ENCODE measurements at regions not wholly inside any gene's neighbourhood (a gene's known extent, or its start where the extent isn't known, plus 50 kb on each side); places are given as distances from the start of the nearest gene placed in this dataset.

DNA sequence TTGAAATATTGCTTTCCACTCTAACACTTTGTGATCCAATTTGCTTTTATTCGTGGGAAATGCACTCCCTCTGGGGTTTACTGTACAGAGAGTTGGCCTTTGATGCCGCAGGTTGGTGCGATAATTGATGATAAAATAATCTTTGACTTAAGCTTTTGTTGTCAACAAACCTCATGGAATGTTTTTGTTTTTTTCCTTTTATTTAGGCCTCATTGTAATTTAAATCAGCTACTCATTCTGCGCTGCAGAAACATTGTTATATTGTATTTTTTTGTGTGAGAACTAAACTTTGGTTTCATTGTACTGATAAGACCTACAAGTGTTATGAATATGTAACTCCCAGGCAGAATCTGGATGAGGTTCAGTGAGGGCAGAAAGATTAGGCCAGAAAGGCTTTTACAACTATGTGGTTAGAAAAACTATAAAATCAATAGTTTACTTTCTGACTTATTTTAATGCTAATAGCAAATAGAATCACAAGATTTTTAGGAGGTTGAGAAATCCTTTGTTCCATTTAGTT, 76.8 kb upstream of the POM121L12 start:
- TF ChIP-seq, protein P1, sequence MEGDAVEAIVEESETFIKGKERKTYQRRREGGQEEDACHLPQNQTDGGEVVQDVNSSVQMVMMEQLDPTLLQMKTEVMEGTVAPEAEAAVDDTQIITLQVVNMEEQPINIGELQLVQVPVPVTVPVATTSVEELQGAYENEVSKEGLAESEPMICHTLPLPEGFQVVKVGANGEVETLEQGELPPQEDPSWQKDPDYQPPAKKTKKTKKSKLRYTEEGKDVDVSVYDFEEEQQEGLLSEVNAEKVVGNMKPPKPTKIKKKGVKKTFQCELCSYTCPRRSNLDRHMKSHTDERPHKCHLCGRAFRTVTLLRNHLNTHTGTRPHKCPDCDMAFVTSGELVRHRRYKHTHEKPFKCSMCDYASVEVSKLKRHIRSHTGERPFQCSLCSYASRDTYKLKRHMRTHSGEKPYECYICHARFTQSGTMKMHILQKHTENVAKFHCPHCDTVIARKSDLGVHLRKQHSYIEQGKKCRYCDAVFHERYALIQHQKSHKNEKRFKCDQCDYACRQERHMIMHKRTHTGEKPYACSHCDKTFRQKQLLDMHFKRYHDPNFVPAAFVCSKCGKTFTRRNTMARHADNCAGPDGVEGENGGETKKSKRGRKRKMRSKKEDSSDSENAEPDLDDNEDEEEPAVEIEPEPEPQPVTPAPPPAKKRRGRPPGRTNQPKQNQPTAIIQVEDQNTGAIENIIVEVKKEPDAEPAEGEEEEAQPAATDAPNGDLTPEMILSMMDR (IDR thresholded peaks at IDR 0.05; ENCODE audit: control extremely low read depth, extremely low read depth, low read depth, missing control alignments), result no peak
- ChIA-PET CTCF (interaction anchor here (1.0 to 1.3 kb wide), 2 partner anchors 8 to 47 kb away, joined by 3 read pairs; no protein-coding TSS in a partner anchor), POLR2A (no interaction called here)
- DNase-seq (ENCODE audit: extremely low spot score), result no peak

DNA sequence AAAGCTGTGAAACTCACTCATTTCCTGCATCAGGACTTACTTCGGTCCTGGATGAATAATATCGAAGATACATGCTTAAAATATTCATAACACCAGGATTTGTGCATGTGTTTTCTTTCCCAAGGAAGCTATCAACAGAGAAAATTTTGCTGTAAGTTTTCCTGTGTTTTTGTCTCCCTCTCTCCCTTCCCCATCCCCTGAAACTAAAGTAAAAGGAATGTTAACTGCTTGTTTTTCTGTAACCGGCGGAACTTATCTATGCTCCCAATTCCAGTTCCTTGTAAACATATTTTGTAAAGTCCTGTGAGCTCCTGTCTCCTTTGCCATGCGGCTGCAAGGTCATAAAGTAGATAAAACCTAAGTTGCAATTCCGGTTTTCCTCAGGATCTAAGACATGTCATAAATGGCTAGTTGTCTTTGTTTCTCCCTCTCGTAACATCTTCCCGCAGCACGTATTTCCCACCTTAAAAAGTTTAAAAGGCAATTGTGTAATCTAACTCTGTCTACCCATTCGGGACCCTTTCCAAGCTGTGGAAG, 79.0 kb upstream of the POM121L12 start:
- no peak for DNase-seq (ENCODE audit: extremely low spot score)
- ChIA-PET POLR2A (no interaction called here), CTCF (no interaction called here)
- TF ChIP-seq, protein P1 (IDR thresholded peaks at IDR 0.05; ENCODE audit: control extremely low read depth, extremely low read depth, low read depth, missing control alignments), result no peak

DNA sequence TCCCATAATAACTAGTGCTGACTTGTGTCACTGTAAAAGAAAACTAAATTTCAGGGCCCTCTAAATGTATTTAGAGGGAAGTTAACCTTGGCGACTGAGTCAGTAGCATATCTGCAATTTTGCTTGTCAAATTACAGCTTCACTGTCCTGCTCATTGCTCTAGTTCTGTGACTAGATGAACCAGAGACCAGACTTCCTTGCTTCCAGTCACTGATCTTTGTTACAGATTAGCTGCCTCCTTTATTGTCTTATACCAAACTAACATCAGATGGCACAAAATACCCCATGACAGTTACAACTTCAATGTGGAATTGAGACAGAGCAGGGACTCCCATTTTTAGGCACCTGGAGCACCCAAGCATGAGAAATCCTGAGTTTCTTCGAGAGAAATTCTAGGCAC, 79.9 kb upstream of the POM121L12 start:
- POLR2A ChIA-PET, result no interaction called here
- no peak for DNase-seq (ENCODE audit: extremely low spot score)
- TF ChIP-seq, protein P1 (IDR thresholded peaks at IDR 0.05; ENCODE audit: control extremely low read depth, extremely low read depth, low read depth, missing control alignments), result no peak
- CTCF ChIA-PET, result no interaction called here

DNA sequence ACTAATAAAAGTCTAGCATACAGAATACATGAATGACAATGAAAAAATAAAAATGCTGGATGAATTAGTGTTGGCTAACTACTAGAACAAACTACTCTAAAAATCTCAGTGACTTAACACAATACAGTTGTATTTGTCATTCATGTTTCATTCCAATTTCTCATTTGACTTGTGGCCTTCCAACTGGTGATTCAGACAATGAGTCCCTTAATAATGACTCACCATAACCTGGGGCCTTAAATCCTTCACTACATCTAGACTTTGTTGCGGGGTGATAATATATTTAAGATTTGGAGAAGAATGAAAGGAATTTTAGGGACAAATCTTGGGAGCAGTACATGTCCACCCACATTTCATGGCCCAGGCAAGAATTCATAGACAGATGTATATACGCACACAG, 90.5 kb upstream of the POM121L12 start:
- DNase-seq (ENCODE audit: extremely low spot score), result no peak
- ChIA-PET POLR2A (no interaction called here), CTCF (no interaction called here)
- TF ChIP-seq, protein P1 (IDR thresholded peaks at IDR 0.05; ENCODE audit: control extremely low read depth, extremely low read depth, low read depth, missing control alignments), result no peak

DNA sequence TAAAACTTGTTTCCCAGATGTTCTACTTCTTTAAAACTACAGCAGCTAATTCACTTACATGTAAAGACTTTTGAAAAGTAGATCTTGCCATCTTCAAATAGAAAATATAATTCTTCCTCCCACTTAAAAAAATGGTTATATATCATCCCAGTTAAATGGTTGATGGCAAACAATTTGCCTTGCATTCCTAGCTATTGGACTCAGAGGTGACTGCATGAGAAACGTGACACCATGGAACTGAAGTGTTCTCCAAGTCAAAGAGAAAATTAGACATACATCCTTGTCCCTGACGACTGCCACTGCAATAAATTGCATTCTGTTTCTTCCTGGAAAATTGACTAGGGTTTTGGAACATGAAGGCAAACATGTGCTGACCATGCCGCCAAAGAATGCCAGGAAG, 95.0 kb upstream of the POM121L12 start:
- ChIA-PET CTCF (interaction anchor here (1.7 kb wide), 1 partner anchor 10 kb away, joined by 5 read pairs; no protein-coding TSS in a partner anchor), POLR2A (no interaction called here)
- TF ChIP-seq, protein P1 (IDR thresholded peaks at IDR 0.05; ENCODE audit: control extremely low read depth, extremely low read depth, low read depth, missing control alignments), result no peak
- no peak for DNase-seq (ENCODE audit: extremely low spot score)

DNA sequence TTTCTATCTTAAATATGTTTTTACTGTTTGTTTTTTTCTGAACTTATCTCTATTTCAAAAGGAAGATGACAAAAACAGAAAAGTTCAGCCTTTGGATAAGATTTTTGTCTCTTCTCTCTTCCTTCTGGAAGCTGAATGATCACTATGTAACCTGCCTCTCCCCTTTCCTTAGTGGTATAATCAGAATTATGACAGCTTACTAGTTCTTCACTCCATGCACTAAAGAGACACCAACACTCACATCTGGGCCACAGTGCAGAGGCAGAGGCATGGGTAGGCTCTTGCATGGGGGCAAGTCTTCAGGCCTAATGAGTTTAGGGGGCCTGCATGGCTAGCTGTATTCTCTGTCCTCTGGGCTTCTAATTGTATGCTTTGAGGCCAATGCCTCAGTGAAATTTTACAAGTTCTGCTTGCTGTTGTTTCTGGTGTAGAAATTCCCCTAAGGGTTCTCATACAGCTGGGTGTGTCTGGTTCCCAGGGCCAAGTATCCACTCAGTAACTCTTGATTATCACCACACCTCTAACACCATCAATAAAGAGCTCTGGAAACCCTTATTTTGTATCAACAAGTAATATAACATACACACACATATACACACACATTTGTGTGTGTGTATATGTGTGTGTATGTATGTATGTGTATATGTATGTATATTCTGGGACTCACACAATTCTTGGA, 96.8 kb upstream of the POM121L12 start:
- TF ChIP-seq, protein P1 (IDR thresholded peaks at IDR 0.05; ENCODE audit: control extremely low read depth, extremely low read depth, low read depth, missing control alignments), result no peak
- no peak for DNase-seq (ENCODE audit: extremely low spot score)
- CTCF ChIA-PET, result interaction anchor here (0.6 to 0.8 kb wide), 2 partner anchors 12 to 17 kb away, joined by 3 read pairs; no protein-coding TSS in a partner anchor
- POLR2A ChIA-PET, result no interaction called here
